Endothelial cell of umbilical vein (primary cell): ENCODE measurements at regions not wholly inside any gene's neighbourhood (a gene's known extent, or its start where the extent isn't known, plus 50 kb on each side); places are given as distances from the start of the nearest gene placed in this dataset.

Experiments used
- BruUV-seq: library from RNA; stranded (reverse); fragments of 400-500 nt; replicated peaks from 2 replicates; lab custom pipeline; 2021; lab: Mats Ljungman, UMichigan
- CTCF ChIA-PET: fragments of 300-600, 350-600 bp; sonication (Branson Sonifier 250); formaldehyde crosslinking; loops from one replicate; lab custom pipeline; 2021; ENCODE audit warnings: antibody characterized with exemption, inconsistent platforms; lab: Charles Lee
- POLR2A ChIA-PET: fragments of 300-600, 350-600 bp; sonication (Branson Sonifier 250); formaldehyde crosslinking; loops from one replicate; lab custom pipeline; 2021; ENCODE audit warnings: antibody characterized with exemption, inconsistent platforms; lab: Charles Lee
- DNase-seq: peaks from one replicate; pipeline ENCODE4 v3.0.0-alpha.2; 2011; ENCODE audit warnings: low read depth, low spot score
- FAIRE-seq: peaks from 2 replicates; lab custom pipeline; 2011; peaks lifted over from hg19 to GRCh38; lab: Jason Lieb, UNC
- H2AFZ ChIP-seq: 2 replicates; pipeline ENCODE4 v1.6.0; 2012; ENCODE audit warnings: low read depth, low read length, control low read depth, inconsistent platforms
- H3K27ac ChIP-seq: 2 replicates; pipeline ENCODE4 v1.5.1; 2011; ENCODE audit warnings: low read depth, mild to moderate bottlenecking, control low read depth, low read length, moderate library complexity; ENCODE audit not compliant: insufficient read depth
- H3K27me3 ChIP-seq, 2 experiments: 2 replicates each; pipeline versions ENCODE4 v1.6.0 to v1.6.1; 2011; ENCODE audit warnings: low read length in 2 of 2, mixed read lengths in 1 of 2; ENCODE audit not compliant: control insufficient read depth in 2 of 2, insufficient read depth in 2 of 2
- H3K36me3 ChIP-seq, 2 experiments: 2 replicates in 1 of 2; 3 replicates in 1 of 2; pipeline ENCODE4 v1.5.1; 2011; ENCODE audit warnings: low read length in 2 of 2, mild to moderate bottlenecking in 1 of 2, moderate library complexity in 1 of 2; ENCODE audit not compliant: control insufficient read depth in 2 of 2, insufficient read depth in 2 of 2; ENCODE audit errors: extremely low read depth in 1 of 2
- H3K4me1 ChIP-seq: 3 replicates; pipeline ENCODE4 v1.5.1; 2011; ENCODE audit warnings: mild to moderate bottlenecking, low read length; ENCODE audit not compliant: control insufficient read depth, insufficient read depth; ENCODE audit errors: extremely low read depth
- H3K4me2 ChIP-seq: 2 replicates; pipeline ENCODE4 v1.6.1; 2011; ENCODE audit warnings: low read length, control low read depth, mixed read lengths; ENCODE audit not compliant: insufficient read depth
- H3K4me3 ChIP-seq, 3 experiments: fragments of 200-600 bp in 1 of 3; sonication (generic), shearing (Covaris generic) in 1 of 3; replicated peaks in 1 of 3; 2 replicates each; pipeline ENCODE4 v1.5.1; 2011 to 2016; ENCODE audit warnings: control low read depth in 3 of 3, low read length in 3 of 3, mild to moderate bottlenecking in 2 of 3, inconsistent platforms in 1 of 3, low read depth in 1 of 3, moderate library complexity in 1 of 3; ENCODE audit not compliant: insufficient read depth in 1 of 3
- H3K79me2 ChIP-seq: 2 replicates; pipeline ENCODE4 v1.6.0; 2012; ENCODE audit warnings: low read length, inconsistent platforms; ENCODE audit not compliant: control insufficient read depth, insufficient read depth
- H3K9ac ChIP-seq: replicated peaks from 2 replicates; pipeline ENCODE3; 2011; ENCODE audit warnings: low read length, control low read depth; ENCODE audit not compliant: insufficient read depth; ENCODE audit errors: extremely low read depth
- H3K9me1 ChIP-seq: replicated peaks from 3 replicates; pipeline ENCODE4 v1.6.0; 2011; ENCODE audit warnings: mild to moderate bottlenecking, low read length; ENCODE audit not compliant: control insufficient read depth, insufficient read depth; ENCODE audit errors: extremely low read depth
- H3K9me3 ChIP-seq: replicated peaks from 2 replicates; pipeline ENCODE4 v1.5.1; 2012; ENCODE audit warnings: low read length, inconsistent platforms; ENCODE audit not compliant: control insufficient read depth, insufficient read depth
- H4K20me1 ChIP-seq: replicated peaks from 2 replicates; pipeline ENCODE3; 2011; ENCODE audit warnings: mild to moderate bottlenecking, low read length; ENCODE audit not compliant: control insufficient read depth, insufficient read depth; ENCODE audit errors: extremely low read depth
- EZH2 ChIP-seq: IDR thresholded peaks from 2 replicates; pipeline ENCODE4 v1.6.1; 2012; ENCODE audit warnings: borderline replicate concordance, low read depth, mild to moderate bottlenecking, moderate library complexity, low read length, inconsistent platforms; ENCODE audit not compliant: severe bottlenecking
- FOS ChIP-seq: IDR thresholded peaks from 2 replicates; pipeline ENCODE4 v1.6.1; 2011; ENCODE audit warnings: mild to moderate bottlenecking, low read length, moderate library complexity, borderline replicate concordance; ENCODE audit not compliant: insufficient read depth
- GATA2 ChIP-seq: IDR thresholded peaks from 2 replicates; pipeline ENCODE4 v1.7.0; 2011; ENCODE audit warnings: low read depth, mild to moderate bottlenecking, moderate library complexity, mixed read lengths, low read length; ENCODE audit not compliant: insufficient read length, insufficient read depth
- JUN ChIP-seq: IDR thresholded peaks from 2 replicates; pipeline ENCODE4 v1.6.1; 2011; ENCODE audit warnings: borderline replicate concordance, low read depth; ENCODE audit not compliant: insufficient read length, insufficient read depth
- MYC ChIP-seq: IDR thresholded peaks from one replicate; pipeline ENCODE4 v1.6.1; 2011; ENCODE audit warnings: mild to moderate bottlenecking, low read depth, low read length
- POLR2A ChIP-seq: IDR thresholded peaks from 2 replicates; pipeline ENCODE4 v1.6.1; 2012; ENCODE audit warnings: low read depth, mild to moderate bottlenecking, control low read depth, low read length
- POLR2AphosphoS5 ChIP-seq: IDR thresholded peaks from 2 replicates; pipeline ENCODE4 v1.6.1; 2012; ENCODE audit warnings: low read depth, mild to moderate bottlenecking, control low read depth, low read length, moderate library complexity; ENCODE audit not compliant: insufficient read depth
- dilution Hi-C: fragments of 300-500 bp; cut with MboI; formaldehyde crosslinking; loops from one replicate; pipeline ENCODE4 v1.15.0; 2019; ENCODE audit warnings: low sequenced_read_pairs; ENCODE audit not compliant: extremely low pct_ligation_motif_present
- intact Hi-C: fragments of 100-400 bp; cut with micrococcal nuclease; formaldehyde crosslinking; loops from one replicate; pipeline ENCODE4 v1.10.0; 2022
- TF ChIP-seq, protein P1 (sequence below): IDR thresholded peaks from 2 replicates; pipeline ENCODE4 v1.6.1; 2011; ENCODE audit not compliant: insufficient read depth, insufficient read length
- TF ChIP-seq, protein P2 (sequence below), 2 donors: IDR thresholded peaks; 1 replicate in 1 of 2; 2 replicates in 1 of 2; pipeline ENCODE4 v1.5.1; 2011; ENCODE audit warnings: low read length in 2 of 2, mild to moderate bottlenecking in 2 of 2, moderate library complexity in 2 of 2, control low read depth in 1 of 2, inconsistent platforms in 1 of 2, low read depth in 1 of 2; ENCODE audit not compliant: insufficient read depth in 1 of 2; ENCODE audit errors: extremely low read depth in 1 of 2

DNA sequence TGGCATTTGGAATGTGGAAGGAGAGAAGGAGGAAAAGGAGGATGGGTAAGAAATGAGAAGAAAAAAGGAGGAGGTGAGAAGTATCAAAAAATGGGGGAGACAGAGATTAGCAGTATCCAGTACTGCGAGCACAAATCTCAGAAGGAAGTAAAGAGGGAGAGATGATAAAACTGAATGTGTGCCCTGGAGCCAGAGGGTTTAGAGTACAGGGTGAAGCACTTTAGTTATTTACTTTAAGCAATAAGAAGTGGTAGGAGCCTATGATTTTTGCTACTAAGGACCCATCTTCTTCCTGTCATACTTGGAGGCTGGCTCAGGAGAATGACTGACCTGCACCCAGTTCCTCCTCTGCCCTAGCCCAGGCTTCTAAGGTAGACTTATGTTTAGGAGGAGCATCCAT lies 94.9 kb downstream of the ADRB2 start:
- H3K36me3 ChIP-seq: no peaks in the 10 kb centered on the region
- no peaks in the 10 kb centered on the region for H3K9me3 ChIP-seq
- CTCF ChIA-PET: no interaction called here
- intact Hi-C loops (no loop called here), dilution Hi-C loops (no loop called here)
- H3K4me1 ChIP-seq: peaks cover 13% of the 10 kb centered on the region
- BruUV-seq: no TSS peak
- no peak overlapping the region for H3K4me2 ChIP-seq
- no peak overlapping the region for H2AFZ ChIP-seq
- no peaks in the 10 kb centered on the region for H3K9me1 ChIP-seq
- H3K79me2 ChIP-seq: no peaks in the 10 kb centered on the region
- H4K20me1 ChIP-seq: no peaks in the 10 kb centered on the region
- TF ChIP-seq JUN (no peak), FOS (no peak), MYC (no peak), POLR2AphosphoS5 (no peak), EZH2 (no peak), POLR2A (no peak), GATA2 (no peak)
- TF ChIP-seq, protein P1, sequence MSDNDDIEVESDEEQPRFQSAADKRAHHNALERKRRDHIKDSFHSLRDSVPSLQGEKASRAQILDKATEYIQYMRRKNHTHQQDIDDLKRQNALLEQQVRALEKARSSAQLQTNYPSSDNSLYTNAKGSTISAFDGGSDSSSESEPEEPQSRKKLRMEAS: no peak
- TF ChIP-seq, protein P2, sequence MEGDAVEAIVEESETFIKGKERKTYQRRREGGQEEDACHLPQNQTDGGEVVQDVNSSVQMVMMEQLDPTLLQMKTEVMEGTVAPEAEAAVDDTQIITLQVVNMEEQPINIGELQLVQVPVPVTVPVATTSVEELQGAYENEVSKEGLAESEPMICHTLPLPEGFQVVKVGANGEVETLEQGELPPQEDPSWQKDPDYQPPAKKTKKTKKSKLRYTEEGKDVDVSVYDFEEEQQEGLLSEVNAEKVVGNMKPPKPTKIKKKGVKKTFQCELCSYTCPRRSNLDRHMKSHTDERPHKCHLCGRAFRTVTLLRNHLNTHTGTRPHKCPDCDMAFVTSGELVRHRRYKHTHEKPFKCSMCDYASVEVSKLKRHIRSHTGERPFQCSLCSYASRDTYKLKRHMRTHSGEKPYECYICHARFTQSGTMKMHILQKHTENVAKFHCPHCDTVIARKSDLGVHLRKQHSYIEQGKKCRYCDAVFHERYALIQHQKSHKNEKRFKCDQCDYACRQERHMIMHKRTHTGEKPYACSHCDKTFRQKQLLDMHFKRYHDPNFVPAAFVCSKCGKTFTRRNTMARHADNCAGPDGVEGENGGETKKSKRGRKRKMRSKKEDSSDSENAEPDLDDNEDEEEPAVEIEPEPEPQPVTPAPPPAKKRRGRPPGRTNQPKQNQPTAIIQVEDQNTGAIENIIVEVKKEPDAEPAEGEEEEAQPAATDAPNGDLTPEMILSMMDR (IDR thresholded peaks at IDR 0.05; ENCODE audit: extremely low read depth in 1 of 2, insufficient read depth in 1 of 2, low read depth in 1 of 2, low read length in 2 of 2): no peak
- FAIRE-seq (no peak), DNase-seq (no peak)
- no peaks in the 10 kb centered on the region for H3K27me3 ChIP-seq
- no peak overlapping the region for H3K9ac ChIP-seq
- H3K4me3 ChIP-seq: no peak overlapping the region
- no peak overlapping the region for H3K27ac ChIP-seq
- POLR2A ChIA-PET: no interaction called here
